HCT116 (cell line): ENCODE measurements at regions not wholly inside any gene's neighbourhood (a gene's known extent, or its start where the extent isn't known, plus 50 kb on each side); places are given as distances from the start of the nearest gene placed in this dataset.

Experiments used
- ATAC-seq: fragments of 200-7000 bp; cut with Tn5 transposase; 2 replicates; pipeline ENCODE4 v1.9.1; 2020; ENCODE audit warnings: mild to moderate bottlenecking, moderate library complexity
- BruUV-seq: library from RNA; stranded (reverse); fragments of 400-500 nt; replicated peaks from 2 replicates; lab custom pipeline; 2021; lab: Mats Ljungman, UMichigan
- CTCF ChIA-PET: fragments of 300-600 bp; sonication (Branson Sonifier 250); formaldehyde crosslinking; loops from one replicate; lab custom pipeline; 2021; ENCODE audit warnings: antibody characterized with exemption; lab: Charles Lee
- POLR2A ChIA-PET: fragments of 300-600, 350-600 bp; sonication (Branson Sonifier 250); formaldehyde crosslinking; loops from one replicate; lab custom pipeline; 2021; ENCODE audit warnings: antibody characterized with exemption; lab: Charles Lee
- RAD21 ChIA-PET, 2 experiments: fragments of 300-600 bp; sonication (Branson Sonifier 250); formaldehyde crosslinking; loops; one replicate each; lab custom pipeline; 2023; ENCODE audit warnings: low total read pairs in 2 of 2; ENCODE audit not compliant: uncharacterized antibody in 2 of 2, unreplicated experiment in 2 of 2, low non-redundant PET in 1 of 2; lab: Charles Lee
- DNase-seq: peaks from one replicate; pipeline ENCODE4 v3.0.0-alpha.2; 2010; ENCODE audit warnings: low read depth, low spot score
- H2AFZ ChIP-seq: fragments of 200-600 bp; shearing (Covaris generic), sonication (generic); 2 replicates; pipeline ENCODE4 v1.6.1; 2017; ENCODE audit warnings: low read depth, mixed run types, mixed read lengths, antibody characterized with exemption, low read length; ENCODE audit not compliant: poor library complexity, severe bottlenecking
- H3K27ac ChIP-seq: 2 replicates; pipeline ENCODE4 v1.5.1; 2012; ENCODE audit warnings: low read depth, low read length
- H3K27me3 ChIP-seq: fragments of 200-600 bp; sonication (generic); 2 replicates; pipeline ENCODE4 v1.6.1; 2016; ENCODE audit warnings: mixed run types, low read length, mixed read lengths; ENCODE audit not compliant: insufficient read depth
- H3K36me3 ChIP-seq, 2 experiments: fragments of 200-500 bp in 1 of 2; fragments of 200-600 bp in 1 of 2; sonication (Bioruptor generic) in 1 of 2; sonication (generic) in 1 of 2; 2 replicates each; pipeline versions ENCODE4 v1.5.1 to v1.6.1; 2014 to 2016; ENCODE audit warnings: low read length in 2 of 2, inconsistent platforms in 1 of 2, mixed read lengths in 1 of 2, mixed run types in 1 of 2; ENCODE audit not compliant: insufficient read depth in 2 of 2, control insufficient read depth in 1 of 2
- H3K4me1 ChIP-seq, 2 experiments: fragments of 200-600 bp in 1 of 2; sonication (generic) in 1 of 2; 2 replicates each; pipeline versions ENCODE4 v1.5.1 to v1.6.1; 2012 to 2017; ENCODE audit warnings: low read length in 2 of 2, inconsistent platforms in 1 of 2, mild to moderate bottlenecking in 1 of 2, mixed read lengths in 1 of 2, mixed run types in 1 of 2, moderate library complexity in 1 of 2; ENCODE audit not compliant: insufficient read depth in 2 of 2, control insufficient read depth in 1 of 2
- H3K4me2 ChIP-seq: fragments of 200-600 bp; sonication (generic); 2 replicates; pipeline ENCODE4 v1.6.1; 2017; ENCODE audit warnings: mixed run types, low read length, mixed read lengths
- H3K4me3 ChIP-seq, 2 experiments: fragments of 200-600 bp in 1 of 2; sonication (generic) in 1 of 2; replicated peaks in 1 of 2; 2 replicates each; pipeline ENCODE4 v1.5.1; 2011 to 2016; ENCODE audit warnings: low read length in 2 of 2, control low read depth in 1 of 2, low read depth in 1 of 2, mild to moderate bottlenecking in 1 of 2, mixed read lengths in 1 of 2, mixed run types in 1 of 2
- H3K79me2 ChIP-seq: fragments of 200-600 bp; sonication (generic); 2 replicates; pipeline ENCODE4 v1.6.1; 2017; ENCODE audit warnings: mild to moderate bottlenecking, mixed run types, low read length, moderate library complexity, mixed read lengths; ENCODE audit not compliant: insufficient read depth
- H3K9ac ChIP-seq: fragments of 200-600 bp; sonication (generic); 2 replicates; pipeline ENCODE4 v1.6.1; 2016; ENCODE audit warnings: low read length, mixed read lengths
- H3K9me2 ChIP-seq: fragments of 200-600 bp; sonication (generic), shearing (Covaris generic); 2 replicates; pipeline ENCODE4 v1.6.1; 2017; ENCODE audit warnings: mixed run types, mild to moderate bottlenecking, moderate library complexity; ENCODE audit not compliant: insufficient read depth
- H3K9me3 ChIP-seq, 2 experiments: fragments of 200-500 bp in 1 of 2; fragments of 200-600 bp in 1 of 2; sonication (Bioruptor generic) in 1 of 2; sonication (generic) in 1 of 2; 2 replicates each; pipeline ENCODE4 v1.6.1; 2014 to 2017; ENCODE audit warnings: low read length in 2 of 2, mixed read lengths in 2 of 2, inconsistent platforms in 1 of 2, low read depth in 1 of 2, mild to moderate bottlenecking in 1 of 2, mixed run types in 1 of 2, moderate library complexity in 1 of 2; ENCODE audit not compliant: control insufficient read depth in 1 of 2, insufficient read depth in 1 of 2
- H4K20me1 ChIP-seq: fragments of 200-600 bp; sonication (generic), shearing (Covaris generic); 2 replicates; pipeline ENCODE4 v1.6.1; 2017; ENCODE audit warnings: mixed run types, mild to moderate bottlenecking, moderate library complexity; ENCODE audit not compliant: insufficient read depth
- ATF3 ChIP-seq: IDR thresholded peaks from 2 replicates; pipeline ENCODE4 v1.6.1; 2012
- CBX3 ChIP-seq: IDR thresholded peaks from 2 replicates; pipeline ENCODE4 v1.6.1; 2012; ENCODE audit warnings: low read depth
- CEBPB ChIP-seq: IDR thresholded peaks from 2 replicates; pipeline ENCODE4 v1.6.1; 2012; ENCODE audit warnings: low read depth
- CTCF ChIP-seq, 3 experiments: fragments of 200-600 bp in 1 of 3; sonication (generic) in 1 of 3; IDR thresholded peaks in 2 of 3; conservative IDR thresholded peaks in 1 of 3; 2 replicates each; pipeline ENCODE4 v1.5.1; 2012 to 2017; ENCODE audit warnings: low read depth in 2 of 3, low read length in 2 of 3, antibody characterized with exemption in 1 of 3, borderline replicate concordance in 1 of 3, control low read depth in 1 of 3, mild to moderate bottlenecking in 1 of 3, mixed read lengths in 1 of 3, mixed run types in 1 of 3, moderate library complexity in 1 of 3; ENCODE audit not compliant: insufficient read depth in 1 of 3
- EGR1 ChIP-seq: IDR thresholded peaks from 2 replicates; pipeline ENCODE4 v1.6.1; 2012; ENCODE audit warnings: low read depth
- ELF1 ChIP-seq: IDR thresholded peaks from 2 replicates; pipeline ENCODE4 v1.6.1; 2012; ENCODE audit warnings: low read depth, borderline replicate concordance
- EZH2 ChIP-seq: fragments of 200-600 bp; sonication (generic); IDR thresholded peaks from 2 replicates; pipeline ENCODE4 v1.6.1; 2017; ENCODE audit warnings: antibody characterized with exemption, mixed run types
- FOSL1 ChIP-seq: IDR thresholded peaks from 2 replicates; pipeline ENCODE4 v1.6.1; 2012; ENCODE audit warnings: low read depth
- MAX ChIP-seq: IDR thresholded peaks from 2 replicates; pipeline ENCODE4 v1.6.1; 2012
- POLR2A ChIP-seq: IDR thresholded peaks from 2 replicates; pipeline ENCODE4 v1.7.0; 2011; ENCODE audit warnings: borderline replicate concordance; ENCODE audit not compliant: insufficient read depth, insufficient read length; ENCODE audit errors: extremely low read depth
- POLR2AphosphoS5 ChIP-seq: IDR thresholded peaks from 2 replicates; pipeline ENCODE4 v1.6.1; 2011; ENCODE audit warnings: mild to moderate bottlenecking, low read depth, low read length, moderate library complexity
- RAD21 ChIP-seq: IDR thresholded peaks from 2 replicates; pipeline ENCODE4 v1.6.1; 2012; ENCODE audit warnings: low read depth, mild to moderate bottlenecking
- REST ChIP-seq: IDR thresholded peaks from 2 replicates; pipeline ENCODE4 v1.6.1; 2012; ENCODE audit warnings: low read depth
- SIN3A ChIP-seq: IDR thresholded peaks from 2 replicates; pipeline ENCODE4 v1.6.1; 2012; ENCODE audit warnings: low read depth
- SRF ChIP-seq: IDR thresholded peaks from 2 replicates; pipeline ENCODE4 v1.6.1; 2012; ENCODE audit warnings: low read depth
- TCF7L2 ChIP-seq: IDR thresholded peaks from 2 replicates; pipeline ENCODE4 v1.7.0; 2011; ENCODE audit warnings: borderline replicate concordance, inconsistent platforms; ENCODE audit not compliant: insufficient read depth, insufficient read length; ENCODE audit errors: extremely low read depth
- YY1 ChIP-seq: IDR thresholded peaks from 2 replicates; pipeline ENCODE4 v1.6.1; 2011; ENCODE audit warnings: low read length, low read depth, moderate library complexity, mild to moderate bottlenecking; ENCODE audit not compliant: insufficient replicate concordance; ENCODE audit errors: extremely low read depth
- ZFX ChIP-seq: fragments of 450-650 bp; IDR thresholded peaks from 2 replicates; pipeline ENCODE4 v1.6.1; 2017
- ZNF274 ChIP-seq: fragments of 200-500 bp; sonication (Bioruptor generic); IDR thresholded peaks from 2 replicates; pipeline ENCODE4 v1.6.1; 2014; ENCODE audit warnings: mild to moderate bottlenecking, low read depth, low read length, inconsistent platforms
- intact Hi-C: fragments of 100-400 bp; cut with micrococcal nuclease; formaldehyde crosslinking; loops from 2 replicates; pipeline ENCODE4 v1.10.0; 2022
- TF ChIP-seq, protein P1 (sequence below): IDR thresholded peaks from 2 replicates; pipeline ENCODE4 v1.6.1; 2011; ENCODE audit warnings: mild to moderate bottlenecking, low read length, moderate library complexity; ENCODE audit not compliant: insufficient replicate concordance; ENCODE audit errors: extremely low read depth

DNA sequence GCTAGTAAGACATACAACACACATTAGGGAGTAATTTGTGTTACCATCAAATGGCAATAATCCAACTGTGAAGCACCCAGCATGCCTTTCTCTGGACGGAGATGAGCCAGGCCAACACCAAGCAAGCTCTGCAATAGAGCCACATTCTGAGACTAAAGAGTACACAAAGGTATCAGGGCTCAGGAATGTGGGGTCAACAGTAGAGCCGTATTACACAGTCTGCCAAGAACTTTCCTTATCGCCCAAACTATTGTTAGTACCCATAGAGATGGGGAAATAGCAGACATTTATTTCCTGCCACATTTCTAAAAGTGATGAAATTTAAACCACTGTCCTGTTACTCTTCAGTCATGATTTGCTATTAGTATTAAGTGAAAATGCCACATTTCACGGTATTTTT, 113.7 kb downstream of the BMP4 start:
- Histone ChIP-seq H4K20me1 (no peaks in the 10 kb centered on the region), H3K9me3 (no peaks in the 10 kb centered on the region), H3K4me1 (peaks cover 71 to 77% of the 10 kb centered on the region in 2 experiments), H3K9ac (no peak overlapping the region), H3K36me3 (peaks cover 0 to 6% of the 10 kb centered on the region in 2 experiments; a peak in 1 of 4 replicates), H3K9me2 (no peaks in the 10 kb centered on the region), H2AFZ (no peak overlapping the region), H3K27ac (peak overlapping the region; percentile 71), H3K79me2 (peaks cover 5% of the 10 kb centered on the region; the same call in 1 of the 2 replicates), H3K27me3 (no peaks in the 10 kb centered on the region), H3K4me3 (no peak overlapping the region), H3K4me2 (peak overlapping the region; percentile 8)
- no TSS peak for BruUV-seq
- no peak for TF ChIP-seq RAD21
- no peak for TF ChIP-seq CBX3
- no peak for TF ChIP-seq SRF
- no peak for TF ChIP-seq ELF1
- TF ChIP-seq CTCF (IDR thresholded peaks at IDR 0.05 in 2 of 3, conservative IDR thresholded peaks at IDR 0.05 in 1 of 3; ENCODE audit: borderline replicate concordance in 1 of 3, insufficient read depth in 1 of 3, low read depth in 2 of 3, low read length in 2 of 3): no peak
- TF ChIP-seq, protein P1, sequence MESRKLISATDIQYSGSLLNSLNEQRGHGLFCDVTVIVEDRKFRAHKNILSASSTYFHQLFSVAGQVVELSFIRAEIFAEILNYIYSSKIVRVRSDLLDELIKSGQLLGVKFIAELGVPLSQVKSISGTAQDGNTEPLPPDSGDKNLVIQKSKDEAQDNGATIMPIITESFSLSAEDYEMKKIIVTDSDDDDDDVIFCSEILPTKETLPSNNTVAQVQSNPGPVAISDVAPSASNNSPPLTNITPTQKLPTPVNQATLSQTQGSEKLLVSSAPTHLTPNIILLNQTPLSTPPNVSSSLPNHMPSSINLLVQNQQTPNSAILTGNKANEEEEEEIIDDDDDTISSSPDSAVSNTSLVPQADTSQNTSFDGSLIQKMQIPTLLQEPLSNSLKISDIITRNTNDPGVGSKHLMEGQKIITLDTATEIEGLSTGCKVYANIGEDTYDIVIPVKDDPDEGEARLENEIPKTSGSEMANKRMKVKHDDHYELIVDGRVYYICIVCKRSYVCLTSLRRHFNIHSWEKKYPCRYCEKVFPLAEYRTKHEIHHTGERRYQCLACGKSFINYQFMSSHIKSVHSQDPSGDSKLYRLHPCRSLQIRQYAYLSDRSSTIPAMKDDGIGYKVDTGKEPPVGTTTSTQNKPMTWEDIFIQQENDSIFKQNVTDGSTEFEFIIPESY: no peak
- TF ChIP-seq EGR1: no peak
- TF ChIP-seq POLR2A: no peak
- TF ChIP-seq SIN3A: no peak
- no peak for TF ChIP-seq FOSL1
- TF ChIP-seq TCF7L2: no peak
- TF ChIP-seq YY1: no peak
- TF ChIP-seq MAX: no peak
- no peak for TF ChIP-seq ZNF274
- no peak for TF ChIP-seq ATF3
- TF ChIP-seq EZH2: no peak
- no peak for TF ChIP-seq CEBPB
- no peak for TF ChIP-seq REST
- TF ChIP-seq ZFX: no peak
- no peak for TF ChIP-seq POLR2AphosphoS5
- CTCF ChIA-PET: no interaction called here
- RAD21 ChIA-PET: no interaction called here
- DNase-seq (no peak), ATAC-seq (no peak; the same call in 1 of the 2 replicates)
- POLR2A ChIA-PET: no interaction called here
- intact Hi-C loops: no loop called here
